Activated T-cell treated with anti-CD3 and anti-CD28 coated beads, Interleukin-2, amount 50 U/mL, for 72 hours (primary cell): ENCODE measurements at regions not wholly inside any gene's neighbourhood (a gene's known extent, or its start where the extent isn't known, plus 50 kb on each side); places are given as distances from the start of the nearest gene placed in this dataset.

ENCODE experiments used
- ATAC-seq, 2 donors: fragments of 150-1000 bp; cut with Tn5 transposase; replicated peaks in 1 of 2; 2 replicates each; pipeline ENCODE4 v1.10.0; 2021; ENCODE audit warnings: moderate library complexity in 2 of 2, mild to moderate bottlenecking in 1 of 2
- DNase-seq, 2 donors: peaks; one replicate each; pipeline ENCODE4 v3.0.0; 2021 to 2022; ENCODE audit warnings: mixed read lengths in 1 of 2
- H3K27ac Mint-ChIP-seq: one replicate; pipeline ENCODE4 v1.8.0; 2022; ENCODE audit warnings: mild to moderate bottlenecking, moderate library complexity, mixed read lengths
- H3K27me3 Mint-ChIP-seq: one replicate; pipeline ENCODE4 v1.8.0; 2022; ENCODE audit warnings: low read depth, mixed read lengths
- H3K36me3 Mint-ChIP-seq, 2 donors: one replicate each; pipeline ENCODE4 v1.8.0; 2022; ENCODE audit warnings: mixed read lengths in 2 of 2, mild to moderate bottlenecking in 1 of 2; ENCODE audit not compliant: insufficient read depth in 2 of 2
- H3K4me1 Mint-ChIP-seq: one replicate; pipeline ENCODE4 v1.8.0; 2022; ENCODE audit warnings: low read depth, mixed read lengths
- H3K4me3 Mint-ChIP-seq, 2 donors: one replicate each; pipeline ENCODE4 v1.8.0; 2022; ENCODE audit warnings: mild to moderate bottlenecking in 2 of 2, mixed read lengths in 2 of 2, moderate library complexity in 2 of 2
- H3K9me3 Mint-ChIP-seq, 2 donors: one replicate each; pipeline ENCODE4 v1.8.0; 2022; ENCODE audit warnings: mixed read lengths in 2 of 2

GRCh38 chr5:89871906-89872305, 537.6 kb downstream of the CETN3 start:
- Mint-ChIP-seq H3K36me3 (no peaks in the 10 kb centered on the region), H3K9me3 (peaks cover 0 to 1% of the 10 kb centered on the region in 2 donors), H3K4me3 (no peak overlapping the region), H3K4me1 (no peaks in the 10 kb centered on the region), H3K27me3 (no peaks in the 10 kb centered on the region), H3K27ac (no peak overlapping the region)
- DNase-seq = no peak
- no peak for ATAC-seq

DNA sequence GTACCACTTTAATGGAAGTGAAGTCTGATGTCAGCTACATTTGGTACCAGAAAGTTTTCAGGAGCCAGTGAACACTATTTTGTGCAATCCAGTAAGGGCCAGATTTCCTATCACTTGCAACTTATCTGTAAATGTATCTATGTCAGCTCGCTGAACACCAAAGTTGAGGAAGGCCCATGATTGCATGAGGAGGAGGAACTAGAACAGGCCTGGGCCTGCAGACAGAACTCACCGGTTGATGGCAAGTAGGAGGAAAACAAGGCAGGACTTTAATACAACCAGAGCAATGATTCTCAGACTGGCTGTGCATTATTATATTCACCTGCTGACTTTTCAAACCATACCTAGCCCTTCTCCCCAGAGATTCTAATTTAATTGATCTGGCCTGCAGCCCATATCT, 540.2 kb downstream of the CETN3 start:
- no peaks in the 10 kb centered on the region for H3K27me3 Mint-ChIP-seq
- H3K4me3 Mint-ChIP-seq = no peak overlapping the region
- no peaks in the 10 kb centered on the region for H3K4me1 Mint-ChIP-seq
- H3K36me3 Mint-ChIP-seq = no peaks in the 10 kb centered on the region
- peaks cover 0 to 1% of the 10 kb centered on the region in 2 donors for H3K9me3 Mint-ChIP-seq
- no peak for ATAC-seq
- H3K27ac Mint-ChIP-seq = no peak overlapping the region
- no peak for DNase-seq

- Mint-ChIP-seq H3K4me1 (no peaks in the 10 kb centered on the region), H3K27me3 (no peaks in the 10 kb centered on the region), H3K27ac (no peak overlapping the region), H3K4me3 (no peak overlapping the region), H3K9me3 (no peaks in the 10 kb centered on the region), H3K36me3 (no peaks in the 10 kb centered on the region)
- DNase-seq = no peak
- no peak for ATAC-seq
Observed at GRCh38 chr5:89866410-89866809, 543.1 kb downstream of the CETN3 start.

- no peak overlapping the region for H3K4me3 Mint-ChIP-seq
- no peaks in the 10 kb centered on the region for H3K27me3 Mint-ChIP-seq
- no peaks in the 10 kb centered on the region for H3K36me3 Mint-ChIP-seq
- no peak for ATAC-seq
- no peaks in the 10 kb centered on the region for H3K4me1 Mint-ChIP-seq
- H3K27ac Mint-ChIP-seq = no peak overlapping the region
- no peak for DNase-seq
- peaks cover 0 to 3% of the 10 kb centered on the region in 2 donors for H3K9me3 Mint-ChIP-seq
Observed at GRCh38 chr5:89864941-89865340, 544.6 kb downstream of the CETN3 start.

GRCh38 chr5:89857790-89858189, 551.8 kb downstream of the CETN3 start:
- H3K36me3 Mint-ChIP-seq = no peaks in the 10 kb centered on the region
- no peak overlapping the region for H3K27ac Mint-ChIP-seq
- DNase-seq = no peak
- H3K4me3 Mint-ChIP-seq = no peak overlapping the region
- H3K27me3 Mint-ChIP-seq = no peaks in the 10 kb centered on the region
- ATAC-seq = no peak
- H3K4me1 Mint-ChIP-seq = no peaks in the 10 kb centered on the region
- peaks cover 6% of the 10 kb centered on the region in 2 donors for H3K9me3 Mint-ChIP-seq

DNA sequence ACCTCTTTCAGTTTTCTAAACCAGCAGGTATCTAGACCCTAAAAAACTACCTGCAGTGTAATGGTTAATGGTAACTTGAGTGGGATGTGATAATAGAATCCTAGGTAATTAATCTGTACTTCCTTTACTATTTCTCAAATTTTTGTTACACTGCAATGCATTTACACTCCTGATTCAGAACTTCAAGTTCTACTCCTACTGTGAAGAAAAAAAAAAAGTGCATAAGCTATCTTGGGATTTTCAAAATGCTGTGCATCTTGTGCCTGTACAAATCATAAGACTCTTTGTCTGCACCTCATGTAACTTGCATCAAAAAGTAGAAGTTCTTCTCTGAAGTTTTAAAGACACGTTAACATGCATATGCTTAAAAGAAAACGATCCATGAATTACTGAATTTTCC, 554.1 kb downstream of the CETN3 start:
- H3K27me3 Mint-ChIP-seq = no peaks in the 10 kb centered on the region

DNA sequence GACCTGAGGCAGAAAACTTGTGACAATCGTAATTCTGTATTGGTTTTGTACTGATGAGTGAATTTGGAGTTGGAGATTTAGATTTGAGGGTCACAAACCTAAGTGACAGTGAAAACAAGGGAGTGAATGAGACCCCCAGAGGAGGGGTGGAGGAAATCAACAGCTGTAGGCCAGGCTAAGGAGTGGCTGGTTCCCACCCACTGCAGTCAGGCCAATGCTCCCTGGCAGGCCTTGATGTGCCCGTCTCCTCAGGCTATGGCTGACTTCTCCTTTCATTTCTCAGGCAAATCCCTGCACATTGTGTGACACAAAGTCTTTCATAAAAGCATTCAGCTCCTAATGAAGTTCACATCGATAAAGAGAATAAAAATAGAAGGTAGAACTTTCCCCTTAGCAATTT, 557.6 kb downstream of the CETN3 start:
- DNase-seq (no peak), ATAC-seq (no peak)
- peaks cover 0 to 1% of the 10 kb centered on the region in 2 donors for H3K9me3 Mint-ChIP-seq
- H3K27me3 Mint-ChIP-seq = no peaks in the 10 kb centered on the region
- H3K4me3 Mint-ChIP-seq = no peak overlapping the region
- H3K36me3 Mint-ChIP-seq = no peaks in the 10 kb centered on the region
- no peaks in the 10 kb centered on the region for H3K4me1 Mint-ChIP-seq
- no peak overlapping the region for H3K27ac Mint-ChIP-seq

More for the DNA sequence above, 554.1 kb downstream of the CETN3 start:
- DNase-seq (no peak), ATAC-seq (no peak)
- Mint-ChIP-seq H3K36me3 (no peaks in the 10 kb centered on the region), H3K4me1 (no peaks in the 10 kb centered on the region), H3K4me3 (no peak overlapping the region), H3K27ac (no peak overlapping the region), H3K9me3 (peaks cover 3 to 6% of the 10 kb centered on the region in 2 donors)

DNA sequence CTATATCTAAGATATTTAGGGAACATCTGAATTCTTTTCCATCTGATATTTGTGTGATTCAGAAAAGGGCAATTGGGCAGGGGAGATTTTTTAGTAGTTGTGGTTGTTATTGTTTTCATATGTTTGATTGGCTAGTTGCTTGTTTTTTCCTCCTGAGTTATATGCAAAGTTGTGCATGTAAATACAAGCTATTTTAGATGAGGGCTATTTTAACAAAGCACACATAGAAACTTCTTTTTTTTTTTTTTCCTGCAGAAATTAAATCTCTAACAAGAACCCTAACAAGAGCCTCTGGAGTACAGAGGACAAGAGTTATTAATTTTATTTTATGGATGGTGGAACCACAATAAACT, 559.1 kb downstream of the CETN3 start:
- H3K27me3 Mint-ChIP-seq = no peaks in the 10 kb centered on the region
- DNase-seq (no peak), ATAC-seq (no peak)
- H3K36me3 Mint-ChIP-seq = no peaks in the 10 kb centered on the region
- H3K4me3 Mint-ChIP-seq = no peak overlapping the region
- peaks cover 0 to 1% of the 10 kb centered on the region in 2 donors for H3K9me3 Mint-ChIP-seq
- H3K4me1 Mint-ChIP-seq = no peaks in the 10 kb centered on the region
- H3K27ac Mint-ChIP-seq = no peak overlapping the region

DNA sequence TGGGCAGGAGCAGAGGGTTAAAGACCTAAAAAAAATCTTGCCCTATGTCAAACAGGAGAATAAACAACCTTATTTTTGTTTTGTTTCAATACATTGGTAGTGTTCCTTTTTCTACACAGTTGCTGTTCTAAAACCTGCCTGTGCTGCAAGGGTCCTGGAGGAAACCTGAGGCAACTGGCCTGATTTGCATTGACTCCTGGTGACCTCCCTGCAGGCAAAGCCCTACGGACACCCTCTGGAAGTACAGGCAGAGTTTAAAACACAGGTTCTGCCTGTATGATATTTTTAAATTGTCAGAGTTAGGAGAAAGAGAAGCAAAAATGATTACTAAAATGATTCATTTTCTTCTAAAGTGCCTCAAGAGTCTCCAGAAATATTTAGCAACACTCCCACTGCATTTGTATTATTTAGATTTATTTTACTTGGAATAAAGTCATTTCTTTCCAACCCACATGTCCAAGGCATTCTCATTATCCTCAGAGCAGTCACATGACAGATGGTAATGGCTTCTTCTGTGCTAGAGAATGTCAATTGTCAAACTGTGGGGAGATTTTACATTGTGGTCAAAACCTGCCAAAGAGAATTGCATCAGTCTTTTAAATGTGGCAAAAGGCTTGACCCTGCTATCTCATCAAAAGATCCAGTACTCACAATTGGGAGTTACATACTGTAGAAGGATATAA, 559.6 kb downstream of the CETN3 start:
- H3K36me3 Mint-ChIP-seq = no peaks in the 10 kb centered on the region
- no peaks in the 10 kb centered on the region for H3K4me1 Mint-ChIP-seq
- H3K27me3 Mint-ChIP-seq = no peaks in the 10 kb centered on the region
- peaks cover 0 to 1% of the 10 kb centered on the region in 2 donors for H3K9me3 Mint-ChIP-seq
- H3K4me3 Mint-ChIP-seq = no peak overlapping the region
- no peak for DNase-seq
- no peak for ATAC-seq
- H3K27ac Mint-ChIP-seq = no peak overlapping the region

GRCh38 chr5:89847743-89848142, 561.8 kb downstream of the CETN3 start:
- ATAC-seq (no peak), DNase-seq (no peak)
- no peaks in the 10 kb centered on the region for H3K4me1 Mint-ChIP-seq
- H3K4me3 Mint-ChIP-seq = no peak overlapping the region
- H3K9me3 Mint-ChIP-seq = peaks cover 0 to 3% of the 10 kb centered on the region in 2 donors
- H3K36me3 Mint-ChIP-seq = no peaks in the 10 kb centered on the region
- H3K27me3 Mint-ChIP-seq = no peaks in the 10 kb centered on the region
- no peak overlapping the region for H3K27ac Mint-ChIP-seq

GRCh38 chr5:89844548-89844947, 565.0 kb downstream of the CETN3 start:
- Mint-ChIP-seq H3K4me3 (no peak overlapping the region), H3K4me1 (no peaks in the 10 kb centered on the region), H3K36me3 (no peaks in the 10 kb centered on the region), H3K27ac (no peak overlapping the region), H3K9me3 (peaks cover 0 to 5% of the 10 kb centered on the region in 2 donors), H3K27me3 (no peaks in the 10 kb centered on the region)
- DNase-seq (no peak), ATAC-seq (no peak)

DNA sequence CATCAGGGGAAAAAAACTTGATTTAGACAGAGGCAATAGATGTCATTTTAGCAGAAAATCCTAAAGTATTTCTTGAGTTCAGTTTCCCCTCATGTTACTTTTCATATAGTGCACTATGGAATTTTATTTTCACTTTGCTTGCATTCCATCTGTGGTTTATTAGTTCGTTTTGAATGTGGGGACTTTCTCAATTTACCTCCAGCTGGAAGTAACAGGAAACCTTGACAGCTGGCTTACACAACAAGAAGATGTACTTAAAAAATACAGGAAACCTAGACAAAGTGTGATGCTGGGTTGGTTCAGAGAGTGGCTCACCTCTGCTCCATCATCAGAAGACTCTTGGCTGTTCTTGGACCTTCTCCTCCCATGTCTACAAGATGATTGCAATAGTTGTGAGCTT, 567.0 kb downstream of the CETN3 start:
- H3K27ac Mint-ChIP-seq = no peak overlapping the region
- H3K27me3 Mint-ChIP-seq = no peaks in the 10 kb centered on the region
- no peak overlapping the region for H3K4me3 Mint-ChIP-seq
- ATAC-seq = no peak
- peaks cover 2 to 7% of the 10 kb centered on the region in 2 donors for H3K9me3 Mint-ChIP-seq
- DNase-seq = no peak
- H3K4me1 Mint-ChIP-seq = no peaks in the 10 kb centered on the region
- no peaks in the 10 kb centered on the region for H3K36me3 Mint-ChIP-seq

DNA sequence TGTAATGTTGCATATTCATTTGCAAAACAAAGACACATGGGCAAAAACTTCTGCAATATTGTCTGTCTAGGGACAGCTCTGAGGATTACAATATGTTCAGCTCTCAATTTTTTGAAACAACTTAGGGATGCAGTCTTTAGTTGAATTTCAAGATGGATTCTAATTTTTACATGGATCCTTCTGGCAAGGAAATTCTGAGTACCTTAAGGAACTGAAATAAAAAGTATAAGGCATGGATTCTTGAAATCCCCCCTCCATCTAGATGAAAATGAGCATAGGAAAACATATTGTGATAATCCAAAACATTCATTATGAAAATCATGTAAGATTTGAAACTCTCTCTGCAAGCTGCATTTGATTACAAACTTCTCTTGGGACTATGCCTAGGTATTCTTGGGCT, 568.6 kb downstream of the CETN3 start:
- DNase-seq (no peak), ATAC-seq (no peak)
- no peaks in the 10 kb centered on the region for H3K36me3 Mint-ChIP-seq
- no peaks in the 10 kb centered on the region for H3K4me1 Mint-ChIP-seq
- H3K4me3 Mint-ChIP-seq = no peak overlapping the region
- no peaks in the 10 kb centered on the region for H3K27me3 Mint-ChIP-seq
- peaks cover 4 to 7% of the 10 kb centered on the region in 2 donors for H3K9me3 Mint-ChIP-seq
- no peak overlapping the region for H3K27ac Mint-ChIP-seq

GRCh38 chr5:89830691-89831090, 578.9 kb downstream of the CETN3 start:
- Mint-ChIP-seq H3K27me3 (no peaks in the 10 kb centered on the region), H3K36me3 (no peaks in the 10 kb centered on the region), H3K27ac (no peak overlapping the region), H3K4me3 (no peak overlapping the region), H3K9me3 (peaks cover 1 to 3% of the 10 kb centered on the region in 2 donors), H3K4me1 (no peaks in the 10 kb centered on the region)
- ATAC-seq (no peak), DNase-seq (no peak)
